ENCODE measurements at regions not wholly inside any gene's neighbourhood (a gene's known extent, or its start where the extent isn't known, plus 50 kb on each side); places are given as distances from the start of the nearest gene placed in this dataset.

DNA sequence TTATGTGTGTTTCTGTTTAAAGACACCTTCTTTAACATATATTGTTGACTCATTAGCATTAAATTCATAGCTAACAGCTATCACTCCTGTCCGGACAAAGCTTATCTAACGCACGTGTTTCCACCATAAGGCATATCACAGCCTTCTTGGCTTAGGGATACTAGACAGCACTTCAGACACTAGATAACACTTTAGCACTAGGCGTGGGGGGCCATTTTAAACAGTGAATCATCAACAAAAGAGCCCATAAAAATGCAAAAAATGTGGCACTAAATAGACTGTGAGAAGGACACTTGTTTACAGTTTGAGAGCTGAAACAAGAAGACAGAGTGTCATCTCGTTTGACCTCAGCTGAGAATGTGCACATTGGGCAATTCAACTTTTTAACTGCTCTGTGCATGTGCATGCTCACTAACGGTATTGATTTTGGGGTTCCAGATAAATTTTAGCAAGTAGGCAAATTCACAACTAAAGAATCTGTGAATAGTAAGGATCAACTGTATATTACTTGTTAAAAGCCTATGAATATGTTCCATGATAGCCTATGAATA lies 58.9 kb upstream of the RAI2 start:
- DNase-seq, result no peak

DNA sequence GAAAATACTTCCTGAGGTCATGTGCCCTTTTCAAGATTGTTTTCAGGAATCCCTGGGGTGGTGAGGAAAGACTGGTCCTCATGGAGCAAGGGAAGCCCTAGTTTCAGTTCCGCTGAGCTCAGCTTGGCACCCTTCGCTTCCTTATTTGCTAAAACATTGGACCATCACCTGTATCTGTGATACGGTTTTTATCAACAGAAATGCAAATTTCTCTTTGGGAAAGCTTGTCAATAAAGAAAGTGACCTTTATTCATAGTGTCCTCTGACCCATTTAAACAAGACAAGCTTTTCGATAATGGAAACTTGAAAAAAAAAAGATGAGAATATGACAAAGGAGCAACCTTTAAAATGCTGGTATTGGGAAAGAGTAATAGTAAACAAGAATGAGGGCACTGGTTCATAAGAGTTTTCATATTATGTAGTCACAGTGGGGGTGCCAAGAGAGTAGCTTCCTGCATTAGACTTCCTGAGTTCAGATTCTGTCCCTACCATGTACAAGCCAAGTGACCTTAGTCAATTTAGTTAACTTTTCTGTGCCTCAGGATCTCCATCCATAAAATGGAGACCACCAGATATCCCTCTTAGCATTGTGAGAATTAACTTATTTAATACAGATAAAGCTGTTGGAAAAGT lies 57.0 kb upstream of the RAI2 start:
- no peak for DNase-seq

GRCh38 chrX:17913801-17914200 lies 52.7 kb upstream of the RAI2 start:
- no peak for DNase-seq

All from NCI-H526 treated with DMSO at 0.1 percent for 48 hours (cell line).